DMS114 treated with DMSO at 0.1 percent for 48 hours (cell line): ENCODE measurements at regions not wholly inside any gene's neighbourhood (a gene's known extent, or its start where the extent isn't known, plus 50 kb on each side); places are given as distances from the start of the nearest gene placed in this dataset.
A peak's percentile ranks its signal among the peaks of the same experiment; 100 is the strongest.

Source experiments
- DNase-seq: peaks from one replicate; lab custom pipeline; 2025; ENCODE audit not compliant: unreplicated experiment; lab: John Stamatoyannopoulos, UW

- no peak for DNase-seq
These were observed 360.4 kb downstream of the KLF5 start for GRCh38 chr13:73419186-73419585.

- DNase-seq = peak; percentile 45
These were observed 358.3 kb downstream of the KLF5 start for GRCh38 chr13:73417012-73417615.

- no peak for DNase-seq
These were observed 357.3 kb downstream of the KLF5 start for GRCh38 chr13:73416093-73416492.

GRCh38 chr13:73413656-73414055 is 354.9 kb downstream of the KLF5 start:
- no peak for DNase-seq

- no peak for DNase-seq
These were observed 354.1 kb downstream of the KLF5 start for GRCh38 chr13:73412933-73413332.

GRCh38 chr13:73411067-73411809 is 352.4 kb downstream of the KLF5 start:
- DNase-seq = no peak

- no peak for DNase-seq
These were observed 347.6 kb downstream of the KLF5 start for GRCh38 chr13:73406454-73406853.

- DNase-seq = no peak
These were observed 345.8 kb downstream of the KLF5 start for GRCh38 chr13:73404581-73404980.

GRCh38 chr13:73403355-73404120 is 344.7 kb downstream of the KLF5 start:
- DNase-seq = no peak

- DNase-seq = no peak
These were observed 343.0 kb downstream of the KLF5 start for GRCh38 chr13:73401769-73402168.

GRCh38 chr13:73399347-73400216 is 340.8 kb downstream of the KLF5 start:
- DNase-seq = no peak

- DNase-seq = no peak
These were observed 338.9 kb downstream of the KLF5 start for GRCh38 chr13:73397496-73398305.

GRCh38 chr13:73394066-73394465 is 335.3 kb downstream of the KLF5 start:
- no peak for DNase-seq

- no peak for DNase-seq
These were observed 331.3 kb downstream of the KLF5 start for GRCh38 chr13:73390100-73390499.

- DNase-seq = no peak
These were observed 329.8 kb downstream of the KLF5 start for GRCh38 chr13:73388586-73388985.

- no peak for DNase-seq
These were observed 328.5 kb downstream of the KLF5 start for GRCh38 chr13:73387318-73387717.

- DNase-seq = no peak
These were observed 327.0 kb downstream of the KLF5 start for GRCh38 chr13:73385848-73386247.

- DNase-seq = no peak
These were observed 314.1 kb downstream of the KLF5 start for GRCh38 chr13:73372666-73373627.

GRCh38 chr13:73370066-73370465 is 311.3 kb downstream of the KLF5 start:
- no peak for DNase-seq
